ENCODE measurements at regions not wholly inside any gene's neighbourhood (a gene's known extent, or its start where the extent isn't known, plus 50 kb on each side); places are given as distances from the start of the nearest gene placed in this dataset.

DNA sequence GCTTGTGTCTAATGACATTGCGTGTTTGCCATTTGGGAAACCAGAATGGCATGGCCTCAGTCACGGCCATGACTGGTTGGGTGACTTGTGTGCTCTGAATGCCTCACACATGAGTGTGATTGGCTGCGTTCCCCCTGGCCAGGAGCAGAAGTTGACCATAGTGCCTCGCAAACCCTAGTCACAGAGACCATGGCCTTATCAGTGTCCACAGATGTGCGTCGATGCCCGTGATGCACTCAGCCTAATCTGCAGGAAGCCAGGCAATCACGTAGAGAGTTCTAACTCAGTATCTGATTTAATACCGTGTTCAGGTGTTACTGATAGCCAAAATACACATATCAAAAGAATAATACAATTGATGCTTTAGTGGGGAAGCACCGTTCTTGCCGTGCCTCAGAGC is 64.0 kb downstream of the BOLA3 start:
- TF ChIP-seq GABPA (IDR thresholded peaks at IDR 0.05; ENCODE audit: borderline replicate concordance, insufficient read depth, low read length) (no peak), CTCF (IDR thresholded peaks at IDR 0.05; ENCODE audit: control extremely low read depth in 1 of 3, insufficient read depth in 1 of 3, low read depth in 1 of 3, low read length in 3 of 3) (no peak), CREB1 (IDR thresholded peaks at IDR 0.05) (no peak), CEBPB (IDR thresholded peaks at IDR 0.05; ENCODE audit: low read depth, low read length) (no peak)
